H1 (cell line): ENCODE measurements at regions not wholly inside any gene's neighbourhood (a gene's known extent, or its start where the extent isn't known, plus 50 kb on each side); places are given as distances from the start of the nearest gene placed in this dataset.

Source experiments
- CTCF ChIA-PET: fragments of 300-600 bp; sonication (Branson Sonifier 250); formaldehyde crosslinking; loops from one replicate; lab custom pipeline; 2021; ENCODE audit not compliant: partially characterized antibody; lab: Charles Lee
- POLR2A ChIA-PET: fragments of 300-600 bp; sonication (Branson Sonifier 250); formaldehyde crosslinking; loops from one replicate; lab custom pipeline; 2021; ENCODE audit warnings: inconsistent platforms; ENCODE audit not compliant: partially characterized antibody; lab: Charles Lee
- DNase-seq, 2 experiments: peaks; one replicate each; pipeline versions ENCODE4 v3.0.0 to v3.0.0-alpha.2; 2010 to 2022; ENCODE audit warnings: low spot score in 2 of 2, low read depth in 1 of 2, mixed read lengths in 1 of 2
- FAIRE-seq: peaks from 2 replicates; lab custom pipeline; 2011; peaks lifted over from hg19 to GRCh38; lab: Jason Lieb, UNC
- H2AFZ ChIP-seq: 2 replicates; pipeline ENCODE4 v1.8.1; 2012; ENCODE audit warnings: low read length, inconsistent platforms
- H2AK5ac ChIP-seq: 2 replicates; pipeline ENCODE4 v1.6.1; 2013; ENCODE audit warnings: low read depth, low read length
- H2BK120ac ChIP-seq: replicated peaks from 2 replicates; pipeline ENCODE3; 2013; ENCODE audit warnings: low read depth, low read length, inconsistent platforms
- H2BK12ac ChIP-seq: 2 replicates; pipeline ENCODE4 v1.6.1; 2013; ENCODE audit warnings: low read depth, low read length
- H2BK15ac ChIP-seq: 2 replicates; pipeline ENCODE4 v1.6.1; 2013; ENCODE audit warnings: low read length
- H2BK20ac ChIP-seq: 2 replicates; pipeline ENCODE4 v1.6.1; 2013; ENCODE audit warnings: low read length
- H2BK5ac ChIP-seq: 2 replicates; pipeline ENCODE4 v1.6.1; 2013; ENCODE audit warnings: low read depth, low read length
- H3K14ac ChIP-seq: 2 replicates; pipeline ENCODE4 v1.6.1; 2013; ENCODE audit warnings: inconsistent platforms; ENCODE audit not compliant: insufficient read length
- H3K18ac ChIP-seq: 2 replicates; pipeline ENCODE4 v1.6.1; 2013; ENCODE audit warnings: low read length; ENCODE audit errors: extremely low read depth
- H3K23ac ChIP-seq: 2 replicates; pipeline ENCODE4 v1.6.1; 2013; ENCODE audit warnings: inconsistent platforms; ENCODE audit not compliant: insufficient read length
- H3K23me2 ChIP-seq: 2 replicates; pipeline ENCODE4 v1.6.1; 2013; ENCODE audit warnings: low read depth, low read length
- H3K27ac ChIP-seq: 2 replicates; pipeline ENCODE4 v1.6.1; 2011; ENCODE audit warnings: low read depth, low read length, inconsistent platforms
- H3K27me3 ChIP-seq, 4 experiments: replicated peaks in 1 of 4; 1 replicate in 1 of 4; 2 replicates in 3 of 4; pipeline versions ENCODE4 v1.6.1 to v1.8.1; 2011 to 2013; ENCODE audit warnings: low read length in 3 of 4, mild to moderate bottlenecking in 3 of 4, inconsistent platforms in 2 of 4, mixed read lengths in 2 of 4, moderate library complexity in 1 of 4; ENCODE audit not compliant: control insufficient read depth in 3 of 4, insufficient read depth in 3 of 4; ENCODE audit errors: extremely low read depth in 1 of 4
- H3K36me3 ChIP-seq, 4 experiments: 2 replicates each; pipeline versions ENCODE4 v1.6.1 to v1.8.1; 2011 to 2013; ENCODE audit warnings: mild to moderate bottlenecking in 4 of 4, low read length in 3 of 4, moderate library complexity in 2 of 4, control low read depth in 1 of 4, inconsistent platforms in 1 of 4; ENCODE audit not compliant: insufficient read depth in 4 of 4, control insufficient read depth in 2 of 4
- H3K4ac ChIP-seq: replicated peaks from 2 replicates; pipeline ENCODE3; 2013; ENCODE audit warnings: low read length, low read depth, mixed read lengths, inconsistent platforms; ENCODE audit not compliant: insufficient read length
- H3K4me1 ChIP-seq, 4 experiments: replicated peaks in 1 of 4; 1 replicate in 1 of 4; 2 replicates in 3 of 4; pipeline versions ENCODE4 v1.6.1 to v1.8.1; 2011 to 2013; ENCODE audit warnings: low read length in 3 of 4, inconsistent platforms in 2 of 4, mixed read lengths in 1 of 4; ENCODE audit not compliant: insufficient read depth in 4 of 4, control insufficient read depth in 3 of 4
- H3K4me2 ChIP-seq, 2 experiments: 2 replicates each; pipeline versions ENCODE4 v1.6.1 to v1.8.1; 2011 to 2013; ENCODE audit warnings: low read depth in 2 of 2, low read length in 2 of 2, control low read depth in 1 of 2, inconsistent platforms in 1 of 2, mild to moderate bottlenecking in 1 of 2; ENCODE audit not compliant: insufficient read depth in 1 of 2
- H3K4me3 ChIP-seq, 4 experiments: fragments of 200-600, 300-600 bp in 1 of 4; sonication (generic), shearing (Covaris generic), sonication (Bioruptor Twin) in 1 of 4; 2 replicates each; pipeline versions ENCODE4 v1.5.1 to v1.8.1; 2011 to 2016; ENCODE audit warnings: low read length in 4 of 4, low read depth in 3 of 4, control low read depth in 2 of 4, inconsistent platforms in 2 of 4, mild to moderate bottlenecking in 2 of 4, mixed read lengths in 1 of 4, moderate library complexity in 1 of 4; ENCODE audit not compliant: insufficient read depth in 2 of 4; ENCODE audit errors: extremely low read depth in 1 of 4
- H3K56ac ChIP-seq: replicated peaks from 2 replicates; pipeline ENCODE3; 2013; ENCODE audit warnings: low read depth, mild to moderate bottlenecking, mixed read lengths, low read length, inconsistent platforms; ENCODE audit not compliant: insufficient read length
- H3K79me1 ChIP-seq: 2 replicates; pipeline ENCODE4 v1.6.1; 2013; ENCODE audit warnings: low read depth, low read length, control low read depth
- H3K79me2 ChIP-seq, 2 experiments: 2 replicates each; pipeline versions ENCODE4 v1.6.1 to v1.8.1; 2012 to 2013; ENCODE audit warnings: low read length in 2 of 2, mild to moderate bottlenecking in 2 of 2, inconsistent platforms in 1 of 2; ENCODE audit not compliant: insufficient read depth in 2 of 2, control insufficient read depth in 1 of 2
- H3K9ac ChIP-seq, 4 experiments: replicated peaks in 1 of 4; 1 replicate in 1 of 4; 2 replicates in 3 of 4; pipeline versions ENCODE4 v1.6.1 to v1.8.1; 2011 to 2013; ENCODE audit warnings: low read depth in 3 of 4, low read length in 3 of 4, control low read depth in 2 of 4, mild to moderate bottlenecking in 2 of 4, moderate library complexity in 2 of 4, inconsistent platforms in 1 of 4; ENCODE audit errors: extremely low read depth in 1 of 4
- H3K9me3 ChIP-seq, 2 experiments: 2 replicates each; pipeline versions ENCODE4 v1.6.1 to v1.8.1; 2012 to 2013; ENCODE audit warnings: mild to moderate bottlenecking in 2 of 2, moderate library complexity in 2 of 2, control low read depth in 1 of 2, inconsistent platforms in 1 of 2, low read depth in 1 of 2, low read length in 1 of 2, mixed read lengths in 1 of 2; ENCODE audit not compliant: insufficient read depth in 2 of 2
- H4K20me1 ChIP-seq, 2 experiments: replicated peaks in 1 of 2; 2 replicates each; pipeline versions ENCODE3 to v1.8.1; 2011 to 2013; ENCODE audit warnings: inconsistent platforms in 2 of 2, low read length in 2 of 2, mild to moderate bottlenecking in 1 of 2; ENCODE audit not compliant: insufficient read depth in 2 of 2, control insufficient read depth in 1 of 2
- H4K5ac ChIP-seq: 2 replicates; pipeline ENCODE4 v1.6.1; 2013; ENCODE audit warnings: low read length, low read depth, mixed read lengths, inconsistent platforms; ENCODE audit not compliant: insufficient read length
- H4K8ac ChIP-seq: 2 replicates; pipeline ENCODE4 v1.8.0; 2013; ENCODE audit warnings: mild to moderate bottlenecking, moderate library complexity, low read length, inconsistent platforms; ENCODE audit not compliant: insufficient read depth; ENCODE audit errors: extremely low read depth
- H4K91ac ChIP-seq: replicated peaks from 2 replicates; pipeline ENCODE3; 2013; ENCODE audit warnings: low read length, mixed read lengths, inconsistent platforms; ENCODE audit not compliant: insufficient read length
- ATF2 ChIP-seq: IDR thresholded peaks from 2 replicates; pipeline ENCODE4 v1.6.1; 2012; ENCODE audit warnings: low read length, inconsistent platforms
- ATF3 ChIP-seq: IDR thresholded peaks from 2 replicates; pipeline ENCODE4 v1.6.1; 2011; ENCODE audit warnings: low read depth, mild to moderate bottlenecking, low read length; ENCODE audit not compliant: insufficient read depth
- BACH1 ChIP-seq: IDR thresholded peaks from 2 replicates; pipeline ENCODE4 v1.6.1; 2012; ENCODE audit warnings: low read length, improper control_type of control experiment
- CHD2 ChIP-seq: IDR thresholded peaks from 2 replicates; pipeline ENCODE4 v1.6.1; 2012; ENCODE audit warnings: low read length, improper control_type of control experiment
- EGR1 ChIP-seq: IDR thresholded peaks from 2 replicates; pipeline ENCODE4 v1.6.1; 2011; ENCODE audit warnings: low read depth, low read length, borderline replicate concordance
- JUND ChIP-seq: IDR thresholded peaks from 2 replicates; pipeline ENCODE4 v1.6.1; 2011; ENCODE audit warnings: mild to moderate bottlenecking, improper control_type of control experiment, low read length
- RAD21 ChIP-seq, 2 experiments: IDR thresholded peaks in 1 of 2; conservative IDR thresholded peaks in 1 of 2; 2 replicates each; pipeline ENCODE4 v1.6.1; 2011; ENCODE audit warnings: low read depth in 2 of 2, low read length in 2 of 2, improper control_type of control experiment in 1 of 2, inconsistent platforms in 1 of 2, mild to moderate bottlenecking in 1 of 2, moderate library complexity in 1 of 2
- RXRA ChIP-seq: IDR thresholded peaks from 2 replicates; pipeline ENCODE4 v1.6.1; 2011; ENCODE audit warnings: low read depth, mild to moderate bottlenecking, low read length, moderate library complexity; ENCODE audit not compliant: insufficient read depth
- SP2 ChIP-seq: IDR thresholded peaks from 2 replicates; pipeline ENCODE4 v1.6.1; 2012; ENCODE audit warnings: mild to moderate bottlenecking, low read length, inconsistent platforms
- TBP ChIP-seq: IDR thresholded peaks from 2 replicates; pipeline ENCODE4 v1.6.1; 2011; ENCODE audit warnings: low read depth, low read length, improper control_type of control experiment
- YY1 ChIP-seq: IDR thresholded peaks from 2 replicates; pipeline ENCODE4 v1.6.1; 2011; ENCODE audit warnings: low read depth, mild to moderate bottlenecking, low read length
- WGBS, 2 experiments: shearing (Covaris generic) in 1 of 2; methylation state at CpG; one replicate each; pipeline versions ENCODE4 v1.1.6 to v1.1.7; 2013 to 2015; ENCODE audit warnings: low lambda C conversion rate in 2 of 2, mixed read lengths in 2 of 2, inconsistent platforms in 1 of 2, low coverage in 1 of 2, missing lambda C conversion rate in 1 of 2; ENCODE audit not compliant: insufficient replicate concordance in 2 of 2, insufficient coverage in 1 of 2, insufficient read length in 1 of 2; ENCODE audit errors: extremely low coverage in 1 of 2, missing lambda C conversion rate in 1 of 2; 5-methylcytosine and 5-hydroxymethylcytosine counted together
- TF ChIP-seq, protein P1 (sequence below): IDR thresholded peaks from 2 replicates; pipeline ENCODE4 v1.6.1; 2012; ENCODE audit warnings: inconsistent platforms

GRCh38 chr3:182530316-182530715, 263.0 kb upstream of the ATP11B start:
- Histone ChIP-seq H2BK20ac (no peak overlapping the region), H3K4me1 (no peaks in the 10 kb centered on the region), H4K91ac (no peak overlapping the region), H3K56ac (no peak overlapping the region), H3K23me2 (no peaks in the 10 kb centered on the region; the same call in 1 of the 2 replicates), H3K18ac (no peak overlapping the region), H3K4ac (no peak overlapping the region), H3K14ac (no peak overlapping the region), H3K36me3 (no peaks in the 10 kb centered on the region), H3K23ac (no peak overlapping the region), H2BK5ac (no peak overlapping the region), H4K20me1 (peaks cover 0 to 1% of the 10 kb centered on the region in 2 experiments), H2AFZ (no peak overlapping the region), H3K27ac (no peak overlapping the region), H2BK15ac (no peak overlapping the region), H4K5ac (no peak overlapping the region), H3K79me2 (no peaks in the 10 kb centered on the region), H3K4me3 (no peak overlapping the region), H3K9me3 (no peaks in the 10 kb centered on the region), H2BK120ac (no peak overlapping the region), H2BK12ac (no peak overlapping the region), H3K27me3 (no peaks in the 10 kb centered on the region), H3K9ac (no peak overlapping the region), H3K79me1 (no peaks in the 10 kb centered on the region), H2AK5ac (no peak overlapping the region), H3K4me2 (no peak overlapping the region), H4K8ac (no peak overlapping the region)
- FAIRE-seq (no peak), DNase-seq (no peak)
- CTCF ChIA-PET = no interaction called here
- WGBS, 2 experiments = 96% methylated on average over 3 of the region's 3 CpGs; no CpG with 5 or more reads in 1 of the 2 experiments
- POLR2A ChIA-PET = no interaction called here
- TF ChIP-seq TBP (no peak), RAD21 (IDR thresholded peaks at IDR 0.05 in 1 of 2, conservative IDR thresholded peaks at IDR 0.05 in 1 of 2; ENCODE audit: low read depth in 2 of 2, low read length in 2 of 2) (no peak), BACH1 (no peak), ATF2 (no peak), SP2 (no peak), RXRA (no peak), YY1 (no peak), CHD2 (no peak), ATF3 (no peak), JUND (no peak), EGR1 (no peak)
- TF ChIP-seq, protein P1, sequence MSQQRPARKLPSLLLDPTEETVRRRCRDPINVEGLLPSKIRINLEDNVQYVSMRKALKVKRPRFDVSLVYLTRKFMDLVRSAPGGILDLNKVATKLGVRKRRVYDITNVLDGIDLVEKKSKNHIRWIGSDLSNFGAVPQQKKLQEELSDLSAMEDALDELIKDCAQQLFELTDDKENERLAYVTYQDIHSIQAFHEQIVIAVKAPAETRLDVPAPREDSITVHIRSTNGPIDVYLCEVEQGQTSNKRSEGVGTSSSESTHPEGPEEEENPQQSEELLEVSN = no peak
